K562 (cell line): ENCODE measurements at regions not wholly inside any gene's neighbourhood (a gene's known extent, or its start where the extent isn't known, plus 50 kb on each side); places are given as distances from the start of the nearest gene placed in this dataset.

Experiments used
- CBFB ChIP-seq: sonication (generic); formaldehyde crosslinking; IDR thresholded peaks from 2 replicates; pipeline ENCODE4 v1.4.0; 2020; ENCODE audit warnings: mild to moderate bottlenecking, missing genetic modification reagents
- MNT ChIP-seq, 2 experiments: fragments of 450-650 bp; conservative IDR thresholded peaks; 2 replicates each; pipeline ENCODE4 v1.6.1; 2017; ENCODE audit warnings: mild to moderate bottlenecking in 2 of 2, moderate library complexity in 2 of 2
- SIN3B ChIP-seq: fragments of 450-650 bp; IDR thresholded peaks from 2 replicates; pipeline ENCODE4 v1.6.1; 2017; ENCODE audit warnings: low read depth, mild to moderate bottlenecking, moderate library complexity
- TAF7 ChIP-seq: fragments of 450-650 bp; IDR thresholded peaks from 2 replicates; pipeline ENCODE4 v1.6.1; 2016; ENCODE audit warnings: missing genetic modification characterization, missing compliant biosample characterization
- YBX1 ChIP-seq: fragments of 450-650 bp; IDR thresholded peaks from 2 replicates; pipeline ENCODE4 v1.7.1; 2016; ENCODE audit warnings: mild to moderate bottlenecking
- ZNF740 ChIP-seq, 3 experiments: fragments of 200-800 bp in 1 of 3; sonication (Bioruptor generic) in 1 of 3; sonication (generic) in 1 of 3; formaldehyde crosslinking in 1 of 3; IDR thresholded peaks; 2 replicates each; pipeline versions ENCODE4 v1.6.1 to v1.8.0; 2016 to 2022; ENCODE audit warnings: mild to moderate bottlenecking in 2 of 3, missing compliant biosample characterization in 2 of 3, missing genetic modification characterization in 2 of 3, missing genetic modification reagents in 1 of 3
- TF ChIP-seq, protein P1 (sequence below): fragments of 250-450 bp; sonication (Bioruptor Pico); IDR thresholded peaks from 2 replicates; pipeline ENCODE4 v1.6.1; 2021; ENCODE audit warnings: mild to moderate bottlenecking

- TF ChIP-seq CBFB (CRISPR knock-in tag) = no peak
- TF ChIP-seq SIN3B = no peak
- TF ChIP-seq MNT (conservative IDR thresholded peaks at IDR 0.05) = no peak
- no peak for TF ChIP-seq YBX1
- TF ChIP-seq, protein P1, sequence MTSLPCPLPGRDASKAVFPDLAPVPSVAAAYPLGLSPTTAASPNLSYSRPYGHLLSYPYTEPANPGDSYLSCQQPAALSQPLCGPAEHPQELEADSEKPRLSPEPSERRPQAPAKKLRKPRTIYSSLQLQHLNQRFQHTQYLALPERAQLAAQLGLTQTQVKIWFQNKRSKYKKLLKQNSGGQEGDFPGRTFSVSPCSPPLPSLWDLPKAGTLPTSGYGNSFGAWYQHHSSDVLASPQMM (CRISPR knock-in tag) = no peak
- no peak for TF ChIP-seq ZNF740 (CRISPR knock-in tag; IDR thresholded peaks at IDR 0.05)
- no peak for TF ChIP-seq ZNF740 (tag; IDR thresholded peaks at IDR 0.05)
- no peak for TF ChIP-seq TAF7 (tag)
- TF ChIP-seq, all 486 proteins: peak for 0
Observed at GRCh38 chr6:97392735-97393134, 109.7 kb upstream of the MMS22L start (continued).
